H1 (cell line): ENCODE measurements at regions not wholly inside any gene's neighbourhood (a gene's known extent, or its start where the extent isn't known, plus 50 kb on each side); places are given as distances from the start of the nearest gene placed in this dataset.
A peak's percentile ranks its signal among the peaks of the same experiment; 100 is the strongest.

Source experiments
- CTCF ChIA-PET: fragments of 300-600 bp; sonication (Branson Sonifier 250); formaldehyde crosslinking; loops from one replicate; lab custom pipeline; 2021; ENCODE audit not compliant: partially characterized antibody; lab: Charles Lee
- POLR2A ChIA-PET: fragments of 300-600 bp; sonication (Branson Sonifier 250); formaldehyde crosslinking; loops from one replicate; lab custom pipeline; 2021; ENCODE audit warnings: inconsistent platforms; ENCODE audit not compliant: partially characterized antibody; lab: Charles Lee
- DNase-seq, 2 experiments: peaks; one replicate each; pipeline versions ENCODE4 v3.0.0 to v3.0.0-alpha.2; 2010 to 2022; ENCODE audit warnings: low spot score in 2 of 2, low read depth in 1 of 2, mixed read lengths in 1 of 2
- FAIRE-seq: peaks from 2 replicates; lab custom pipeline; 2011; peaks lifted over from hg19 to GRCh38; lab: Jason Lieb, UNC
- H2AFZ ChIP-seq: 2 replicates; pipeline ENCODE4 v1.8.1; 2012; ENCODE audit warnings: low read length, inconsistent platforms
- H2AK5ac ChIP-seq: 2 replicates; pipeline ENCODE4 v1.6.1; 2013; ENCODE audit warnings: low read depth, low read length
- H2BK120ac ChIP-seq: replicated peaks from 2 replicates; pipeline ENCODE3; 2013; ENCODE audit warnings: low read depth, low read length, inconsistent platforms
- H2BK12ac ChIP-seq: 2 replicates; pipeline ENCODE4 v1.6.1; 2013; ENCODE audit warnings: low read depth, low read length
- H2BK15ac ChIP-seq: 2 replicates; pipeline ENCODE4 v1.6.1; 2013; ENCODE audit warnings: low read length
- H2BK20ac ChIP-seq: 2 replicates; pipeline ENCODE4 v1.6.1; 2013; ENCODE audit warnings: low read length
- H2BK5ac ChIP-seq: 2 replicates; pipeline ENCODE4 v1.6.1; 2013; ENCODE audit warnings: low read depth, low read length
- H3K14ac ChIP-seq: 2 replicates; pipeline ENCODE4 v1.6.1; 2013; ENCODE audit warnings: inconsistent platforms; ENCODE audit not compliant: insufficient read length
- H3K18ac ChIP-seq: 2 replicates; pipeline ENCODE4 v1.6.1; 2013; ENCODE audit warnings: low read length; ENCODE audit errors: extremely low read depth
- H3K23ac ChIP-seq: 2 replicates; pipeline ENCODE4 v1.6.1; 2013; ENCODE audit warnings: inconsistent platforms; ENCODE audit not compliant: insufficient read length
- H3K23me2 ChIP-seq: 2 replicates; pipeline ENCODE4 v1.6.1; 2013; ENCODE audit warnings: low read depth, low read length
- H3K27ac ChIP-seq: 2 replicates; pipeline ENCODE4 v1.6.1; 2011; ENCODE audit warnings: low read depth, low read length, inconsistent platforms
- H3K27me3 ChIP-seq, 4 experiments: replicated peaks in 1 of 4; 1 replicate in 1 of 4; 2 replicates in 3 of 4; pipeline versions ENCODE4 v1.6.1 to v1.8.1; 2011 to 2013; ENCODE audit warnings: low read length in 3 of 4, mild to moderate bottlenecking in 3 of 4, inconsistent platforms in 2 of 4, mixed read lengths in 2 of 4, moderate library complexity in 1 of 4; ENCODE audit not compliant: control insufficient read depth in 3 of 4, insufficient read depth in 3 of 4; ENCODE audit errors: extremely low read depth in 1 of 4
- H3K36me3 ChIP-seq, 4 experiments: 2 replicates each; pipeline versions ENCODE4 v1.6.1 to v1.8.1; 2011 to 2013; ENCODE audit warnings: mild to moderate bottlenecking in 4 of 4, low read length in 3 of 4, moderate library complexity in 2 of 4, control low read depth in 1 of 4, inconsistent platforms in 1 of 4; ENCODE audit not compliant: insufficient read depth in 4 of 4, control insufficient read depth in 2 of 4
- H3K4ac ChIP-seq: replicated peaks from 2 replicates; pipeline ENCODE3; 2013; ENCODE audit warnings: low read length, low read depth, mixed read lengths, inconsistent platforms; ENCODE audit not compliant: insufficient read length
- H3K4me1 ChIP-seq, 4 experiments: replicated peaks in 1 of 4; 1 replicate in 1 of 4; 2 replicates in 3 of 4; pipeline versions ENCODE4 v1.6.1 to v1.8.1; 2011 to 2013; ENCODE audit warnings: low read length in 3 of 4, inconsistent platforms in 2 of 4, mixed read lengths in 1 of 4; ENCODE audit not compliant: insufficient read depth in 4 of 4, control insufficient read depth in 3 of 4
- H3K4me2 ChIP-seq, 2 experiments: 2 replicates each; pipeline versions ENCODE4 v1.6.1 to v1.8.1; 2011 to 2013; ENCODE audit warnings: low read depth in 2 of 2, low read length in 2 of 2, control low read depth in 1 of 2, inconsistent platforms in 1 of 2, mild to moderate bottlenecking in 1 of 2; ENCODE audit not compliant: insufficient read depth in 1 of 2
- H3K4me3 ChIP-seq, 4 experiments: fragments of 200-600, 300-600 bp in 1 of 4; sonication (generic), shearing (Covaris generic), sonication (Bioruptor Twin) in 1 of 4; 2 replicates each; pipeline versions ENCODE4 v1.5.1 to v1.8.1; 2011 to 2016; ENCODE audit warnings: low read length in 4 of 4, low read depth in 3 of 4, control low read depth in 2 of 4, inconsistent platforms in 2 of 4, mild to moderate bottlenecking in 2 of 4, mixed read lengths in 1 of 4, moderate library complexity in 1 of 4; ENCODE audit not compliant: insufficient read depth in 2 of 4; ENCODE audit errors: extremely low read depth in 1 of 4
- H3K56ac ChIP-seq: replicated peaks from 2 replicates; pipeline ENCODE3; 2013; ENCODE audit warnings: low read depth, mild to moderate bottlenecking, mixed read lengths, low read length, inconsistent platforms; ENCODE audit not compliant: insufficient read length
- H3K79me1 ChIP-seq: 2 replicates; pipeline ENCODE4 v1.6.1; 2013; ENCODE audit warnings: low read depth, low read length, control low read depth
- H3K79me2 ChIP-seq, 2 experiments: 2 replicates each; pipeline versions ENCODE4 v1.6.1 to v1.8.1; 2012 to 2013; ENCODE audit warnings: low read length in 2 of 2, mild to moderate bottlenecking in 2 of 2, inconsistent platforms in 1 of 2; ENCODE audit not compliant: insufficient read depth in 2 of 2, control insufficient read depth in 1 of 2
- H3K9ac ChIP-seq, 4 experiments: replicated peaks in 1 of 4; 1 replicate in 1 of 4; 2 replicates in 3 of 4; pipeline versions ENCODE4 v1.6.1 to v1.8.1; 2011 to 2013; ENCODE audit warnings: low read depth in 3 of 4, low read length in 3 of 4, control low read depth in 2 of 4, mild to moderate bottlenecking in 2 of 4, moderate library complexity in 2 of 4, inconsistent platforms in 1 of 4; ENCODE audit errors: extremely low read depth in 1 of 4
- H3K9me3 ChIP-seq, 2 experiments: 2 replicates each; pipeline versions ENCODE4 v1.6.1 to v1.8.1; 2012 to 2013; ENCODE audit warnings: mild to moderate bottlenecking in 2 of 2, moderate library complexity in 2 of 2, control low read depth in 1 of 2, inconsistent platforms in 1 of 2, low read depth in 1 of 2, low read length in 1 of 2, mixed read lengths in 1 of 2; ENCODE audit not compliant: insufficient read depth in 2 of 2
- H4K20me1 ChIP-seq, 2 experiments: replicated peaks in 1 of 2; 2 replicates each; pipeline versions ENCODE3 to v1.8.1; 2011 to 2013; ENCODE audit warnings: inconsistent platforms in 2 of 2, low read length in 2 of 2, mild to moderate bottlenecking in 1 of 2; ENCODE audit not compliant: insufficient read depth in 2 of 2, control insufficient read depth in 1 of 2
- H4K5ac ChIP-seq: 2 replicates; pipeline ENCODE4 v1.6.1; 2013; ENCODE audit warnings: low read length, low read depth, mixed read lengths, inconsistent platforms; ENCODE audit not compliant: insufficient read length
- H4K8ac ChIP-seq: 2 replicates; pipeline ENCODE4 v1.8.0; 2013; ENCODE audit warnings: mild to moderate bottlenecking, moderate library complexity, low read length, inconsistent platforms; ENCODE audit not compliant: insufficient read depth; ENCODE audit errors: extremely low read depth
- H4K91ac ChIP-seq: replicated peaks from 2 replicates; pipeline ENCODE3; 2013; ENCODE audit warnings: low read length, mixed read lengths, inconsistent platforms; ENCODE audit not compliant: insufficient read length
- BRCA1 ChIP-seq: IDR thresholded peaks from 2 replicates; pipeline ENCODE4 v1.6.1; 2012; ENCODE audit warnings: low read depth, low read length, improper control_type of control experiment
- KDM4A ChIP-seq: IDR thresholded peaks from one replicate; pipeline ENCODE4 v1.7.1; 2012; ENCODE audit warnings: low read depth, mild to moderate bottlenecking, moderate library complexity, low read length, inconsistent platforms; ENCODE audit not compliant: severe bottlenecking
- RNF2 ChIP-seq: fragments of 200-900, 300-1000 bp; sonication (generic); IDR thresholded peaks from 2 replicates; pipeline ENCODE4 v1.7.1; 2016; ENCODE audit warnings: borderline replicate concordance, low read depth, mild to moderate bottlenecking, antibody characterized with exemption, low read length; ENCODE audit not compliant: poor library complexity, severe bottlenecking; ENCODE audit errors: missing control alignments
- SIRT6 ChIP-seq: IDR thresholded peaks from one replicate; pipeline ENCODE4 v1.7.1; 2012; ENCODE audit warnings: low read length, inconsistent platforms
- TCF12 ChIP-seq: IDR thresholded peaks from 2 replicates; pipeline ENCODE4 v1.6.1; 2011; ENCODE audit warnings: low read depth, mild to moderate bottlenecking, low read length
- WGBS, 2 experiments: shearing (Covaris generic) in 1 of 2; methylation state at CpG; one replicate each; pipeline versions ENCODE4 v1.1.6 to v1.1.7; 2013 to 2015; ENCODE audit warnings: low lambda C conversion rate in 2 of 2, mixed read lengths in 2 of 2, inconsistent platforms in 1 of 2, low coverage in 1 of 2, missing lambda C conversion rate in 1 of 2; ENCODE audit not compliant: insufficient replicate concordance in 2 of 2, insufficient coverage in 1 of 2, insufficient read length in 1 of 2; ENCODE audit errors: extremely low coverage in 1 of 2, missing lambda C conversion rate in 1 of 2; 5-methylcytosine and 5-hydroxymethylcytosine counted together
- TF ChIP-seq, protein P1 (sequence below), 3 experiments: IDR thresholded peaks; 1 replicate in 2 of 3; 2 replicates in 1 of 3; pipeline versions ENCODE4 v1.5.1 to v1.6.1; 2011; ENCODE audit warnings: low read length in 3 of 3, mild to moderate bottlenecking in 3 of 3, inconsistent platforms in 2 of 3, low read depth in 1 of 3, moderate library complexity in 1 of 3; ENCODE audit not compliant: insufficient read depth in 1 of 3; ENCODE audit errors: control extremely low read depth in 1 of 3

GRCh38 chr4:104010722-104011121 lies 290.9 kb upstream of the TACR3 start:
- FAIRE-seq (no peak), DNase-seq (no peak)
- Histone ChIP-seq H3K23ac (no peak overlapping the region), H2AFZ (peak overlapping the region; percentile 81), H3K23me2 (no peaks in the 10 kb centered on the region), H3K9me3 (no peaks in the 10 kb centered on the region), H3K79me2 (no peaks in the 10 kb centered on the region), H3K9ac (no peak overlapping the region), H3K56ac (no peak overlapping the region), H2BK20ac (no peak overlapping the region), H2BK5ac (no peak overlapping the region), H3K4ac (no peak overlapping the region), H4K20me1 (no peaks in the 10 kb centered on the region), H2BK12ac (no peak overlapping the region), H4K8ac (no peak overlapping the region), H3K4me1 (no peaks in the 10 kb centered on the region), H2BK15ac (no peak overlapping the region), H3K79me1 (no peaks in the 10 kb centered on the region), H4K5ac (no peak overlapping the region), H3K36me3 (no peaks in the 10 kb centered on the region), H3K18ac (no peak overlapping the region), H4K91ac (no peak overlapping the region), H2BK120ac (no peak overlapping the region), H2AK5ac (no peak overlapping the region), H3K27me3 (no peaks in the 10 kb centered on the region), H3K4me2 (no peak overlapping the region), H3K27ac (no peak overlapping the region), H3K14ac (no peak overlapping the region), H3K4me3 (no peak overlapping the region)
- ChIA-PET POLR2A (no interaction called here), CTCF (no interaction called here)
- 80% methylated on average over 2 of the region's 2 CpGs; no CpG with 5 or more reads in 1 of the 2 experiments for WGBS, 2 experiments
- no peak for TF ChIP-seq SIRT6
- TF ChIP-seq, protein P1, sequence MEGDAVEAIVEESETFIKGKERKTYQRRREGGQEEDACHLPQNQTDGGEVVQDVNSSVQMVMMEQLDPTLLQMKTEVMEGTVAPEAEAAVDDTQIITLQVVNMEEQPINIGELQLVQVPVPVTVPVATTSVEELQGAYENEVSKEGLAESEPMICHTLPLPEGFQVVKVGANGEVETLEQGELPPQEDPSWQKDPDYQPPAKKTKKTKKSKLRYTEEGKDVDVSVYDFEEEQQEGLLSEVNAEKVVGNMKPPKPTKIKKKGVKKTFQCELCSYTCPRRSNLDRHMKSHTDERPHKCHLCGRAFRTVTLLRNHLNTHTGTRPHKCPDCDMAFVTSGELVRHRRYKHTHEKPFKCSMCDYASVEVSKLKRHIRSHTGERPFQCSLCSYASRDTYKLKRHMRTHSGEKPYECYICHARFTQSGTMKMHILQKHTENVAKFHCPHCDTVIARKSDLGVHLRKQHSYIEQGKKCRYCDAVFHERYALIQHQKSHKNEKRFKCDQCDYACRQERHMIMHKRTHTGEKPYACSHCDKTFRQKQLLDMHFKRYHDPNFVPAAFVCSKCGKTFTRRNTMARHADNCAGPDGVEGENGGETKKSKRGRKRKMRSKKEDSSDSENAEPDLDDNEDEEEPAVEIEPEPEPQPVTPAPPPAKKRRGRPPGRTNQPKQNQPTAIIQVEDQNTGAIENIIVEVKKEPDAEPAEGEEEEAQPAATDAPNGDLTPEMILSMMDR (IDR thresholded peaks at IDR 0.05; ENCODE audit: control extremely low read depth in 1 of 3, insufficient read depth in 1 of 3, low read depth in 1 of 3, low read length in 3 of 3), result no peak
- TF ChIP-seq RNF2, result no peak
- TF ChIP-seq TCF12, result no peak
- TF ChIP-seq KDM4A, result no peak
- TF ChIP-seq BRCA1, result no peak
